ENCODE measurements at regions not wholly inside any gene's neighbourhood (a gene's known extent, or its start where the extent isn't known, plus 50 kb on each side); places are given as distances from the start of the nearest gene placed in this dataset.
"Not testable (repeated sequence)": the region's sequence is repeated elsewhere in the genome, so short reads cannot be mapped to it uniquely, and the experiment has no call there.

DNA sequence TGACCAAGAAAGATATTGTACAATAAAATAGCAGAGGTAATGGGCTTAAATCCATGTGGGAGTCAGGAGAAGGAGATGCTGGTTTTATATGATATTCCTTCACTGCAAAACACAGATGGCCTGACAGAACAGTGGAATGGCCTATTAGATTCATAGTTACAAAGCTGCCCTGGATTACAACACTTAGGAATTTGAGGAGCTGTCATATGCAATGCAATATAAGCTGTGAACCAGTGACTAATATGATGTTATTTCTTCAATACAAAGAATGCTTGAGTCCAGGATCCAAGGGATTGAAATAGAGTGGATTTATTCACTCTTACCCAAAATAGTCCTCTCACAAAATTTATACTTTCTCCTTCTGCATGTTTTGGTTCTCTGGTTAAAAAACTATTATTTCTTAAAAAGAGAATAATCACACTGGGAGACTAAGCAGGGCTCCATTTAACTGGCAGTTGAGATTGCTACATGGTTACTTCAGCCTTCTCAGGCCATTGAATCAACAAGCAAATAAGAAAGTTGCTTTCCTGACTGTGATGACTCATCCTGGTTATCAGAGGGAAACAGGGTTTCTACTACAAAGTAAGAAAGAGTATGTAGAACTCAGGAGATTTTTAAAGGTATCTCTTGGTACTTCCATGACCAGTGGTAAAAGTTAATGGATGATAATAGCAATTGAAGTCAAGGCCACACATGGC is 79.8 kb upstream of the ZPLD1 start:
- no peak for DNase-seq

DNA sequence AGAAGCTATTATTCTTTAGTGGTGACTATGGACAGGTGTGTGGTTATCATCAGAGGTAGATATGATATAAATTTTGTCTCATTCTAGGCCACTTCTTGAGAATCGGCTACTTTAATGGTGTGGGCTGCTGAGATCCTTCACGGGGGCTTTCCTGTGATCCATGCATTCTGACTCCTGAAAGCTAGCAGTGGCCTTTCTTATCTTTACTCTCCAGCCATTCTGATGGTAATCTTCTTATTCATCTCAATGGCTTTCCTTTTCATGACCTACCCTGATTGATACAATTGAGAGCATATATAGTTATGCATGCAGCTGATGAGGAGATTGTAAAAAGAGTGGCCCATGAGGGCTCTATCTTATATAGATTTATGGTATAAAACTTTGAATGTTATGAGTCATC is 78.3 kb upstream of the ZPLD1 start:
- DNase-seq = no peak

DNA sequence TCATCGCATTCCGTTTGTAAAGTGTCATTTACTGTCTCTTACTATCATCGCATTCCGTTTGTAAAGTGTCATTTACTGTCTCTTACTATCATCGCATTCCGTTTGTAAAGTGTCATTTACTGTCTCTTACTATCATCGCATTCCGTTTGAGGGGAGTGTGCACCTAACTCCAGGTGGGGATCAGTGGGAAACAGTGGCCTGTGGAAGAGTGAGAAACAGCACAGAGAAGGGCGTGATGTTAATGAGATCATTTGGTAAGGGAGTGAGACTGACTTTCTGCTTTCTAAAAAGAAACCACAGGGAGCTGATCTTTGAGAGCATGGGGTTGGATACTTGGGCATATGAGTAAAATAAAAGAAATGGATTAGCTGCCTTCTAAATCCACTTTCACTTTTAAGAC is 77.5 kb upstream of the ZPLD1 start:
- DNase-seq = not testable (repeated sequence)

DNA sequence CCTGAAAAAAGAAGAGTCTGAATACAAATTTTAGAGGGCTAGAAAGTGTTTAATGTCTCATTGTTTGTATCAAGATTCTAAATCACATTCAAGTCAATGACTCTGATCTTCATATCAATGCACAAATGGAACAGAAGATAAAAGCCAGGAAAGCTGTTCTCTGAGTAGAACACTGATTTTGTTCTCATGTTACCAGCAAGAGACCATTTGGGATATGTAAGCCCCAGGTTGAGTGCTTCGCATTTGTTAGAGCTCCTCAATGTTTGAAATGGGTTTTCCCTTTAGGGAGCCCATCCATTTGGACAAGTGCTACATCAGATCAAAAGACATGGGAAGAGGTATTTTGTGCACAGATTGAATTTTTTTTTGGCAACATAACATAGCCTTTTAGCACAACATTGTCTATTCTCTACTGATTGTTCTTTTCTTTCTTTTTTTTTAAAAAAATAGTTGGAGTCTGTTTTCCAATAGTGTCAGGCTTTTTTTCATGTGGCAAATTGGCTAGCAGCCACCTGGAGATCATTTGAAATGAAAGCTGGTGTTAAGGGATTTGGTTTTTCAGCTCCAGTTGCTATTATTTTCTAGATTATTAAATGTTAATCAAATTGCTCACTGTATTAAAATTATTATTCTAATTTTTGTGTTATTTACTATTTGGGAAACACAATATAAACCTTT is 74.5 kb upstream of the ZPLD1 start:
- DNase-seq = no peak

DNA sequence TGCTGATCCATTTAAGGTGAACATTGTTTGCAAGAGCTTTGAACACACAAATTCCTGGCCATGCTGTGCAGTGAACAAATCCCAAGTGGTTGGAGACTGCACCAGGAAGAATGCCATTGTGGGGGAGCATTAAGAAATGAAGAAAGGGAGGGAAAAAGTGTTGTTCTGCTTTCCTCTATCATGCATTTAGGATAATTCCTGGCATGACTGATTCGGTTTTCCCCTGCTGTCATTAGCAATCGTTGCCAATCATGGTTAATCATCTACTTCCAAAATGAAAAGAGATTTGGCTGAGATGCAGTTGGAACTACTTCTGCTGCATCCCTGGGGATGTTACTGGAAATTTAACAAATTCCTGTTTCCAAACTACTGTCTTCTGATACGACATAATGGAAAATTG is 73.7 kb upstream of the ZPLD1 start:
- no peak for DNase-seq

DNA sequence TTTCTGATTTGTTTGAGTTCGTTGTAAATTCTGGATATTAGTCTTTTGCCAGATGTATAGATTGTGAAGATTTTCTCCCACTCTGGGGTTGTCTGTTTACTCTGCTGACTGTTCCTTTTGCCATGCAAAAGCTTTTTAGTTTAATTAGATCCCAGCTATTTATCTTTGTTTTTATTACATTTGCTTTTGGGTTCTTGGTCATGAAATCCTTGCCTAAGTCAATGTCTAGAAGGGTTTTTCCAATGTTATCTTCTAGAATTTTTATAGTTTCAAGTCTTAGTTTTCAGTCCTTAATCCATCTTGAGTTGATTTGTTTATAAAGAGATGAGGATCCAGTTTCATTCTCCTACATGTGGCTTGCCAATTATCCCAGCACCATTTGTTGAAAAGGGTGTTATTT is 68.7 kb upstream of the ZPLD1 start:
- DNase-seq = not testable (repeated sequence)

DNA sequence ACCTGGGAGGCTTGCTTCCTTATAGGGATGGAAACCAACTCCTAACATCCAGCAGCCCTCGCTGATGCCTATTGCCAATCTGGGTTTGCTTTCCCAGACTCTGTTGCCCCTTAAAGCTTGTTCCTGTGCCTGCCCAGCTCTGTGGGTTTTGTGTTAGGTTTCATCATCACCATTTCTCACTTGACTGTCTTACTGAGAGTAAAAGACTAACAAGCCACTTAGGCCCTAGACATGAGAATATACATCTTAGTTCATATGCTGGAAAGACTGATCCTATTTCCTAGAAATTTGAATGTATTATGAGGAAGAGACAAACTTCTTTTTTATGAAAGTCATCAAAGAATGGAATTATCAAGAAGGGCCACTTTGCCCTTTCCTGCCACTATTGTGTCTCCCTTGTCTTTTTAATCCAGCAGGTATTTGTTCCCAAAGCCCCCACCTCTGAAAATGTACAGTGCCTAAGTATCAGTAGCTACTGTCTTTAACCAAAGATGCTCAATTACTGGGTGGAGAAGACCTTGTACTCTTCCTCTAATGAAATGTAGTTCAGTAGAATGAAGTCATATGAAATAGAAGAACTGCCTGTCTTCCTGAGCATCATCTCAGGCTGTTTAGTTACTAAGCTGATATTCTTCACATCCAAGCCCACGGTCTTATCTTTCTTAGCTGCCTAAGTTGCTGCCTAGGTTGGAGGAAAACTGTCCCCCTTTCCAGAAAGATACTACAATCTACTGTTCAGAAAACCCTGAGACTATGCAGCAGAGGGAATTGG is 59.8 kb upstream of the ZPLD1 start:
- no peak for DNase-seq

DNA sequence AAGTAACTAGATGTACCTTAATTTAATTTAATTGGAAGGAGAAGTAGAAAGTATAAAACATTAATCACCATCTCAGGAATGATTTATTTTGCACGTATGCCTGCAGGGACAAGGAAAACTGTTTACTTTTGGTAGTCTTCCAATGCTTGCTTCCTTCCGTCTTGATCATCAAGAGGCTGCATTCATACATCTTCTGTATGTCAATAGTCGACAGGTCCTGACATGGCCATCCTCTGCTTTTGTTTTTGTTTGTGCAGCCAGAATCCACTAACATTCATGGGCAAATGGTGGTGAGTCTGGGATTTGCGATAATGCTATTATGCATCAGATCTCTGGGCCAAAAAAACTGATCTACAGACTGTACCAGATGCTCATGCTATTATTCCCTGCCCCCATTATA is 56.6 kb upstream of the ZPLD1 start:
- no peak for DNase-seq

DNA sequence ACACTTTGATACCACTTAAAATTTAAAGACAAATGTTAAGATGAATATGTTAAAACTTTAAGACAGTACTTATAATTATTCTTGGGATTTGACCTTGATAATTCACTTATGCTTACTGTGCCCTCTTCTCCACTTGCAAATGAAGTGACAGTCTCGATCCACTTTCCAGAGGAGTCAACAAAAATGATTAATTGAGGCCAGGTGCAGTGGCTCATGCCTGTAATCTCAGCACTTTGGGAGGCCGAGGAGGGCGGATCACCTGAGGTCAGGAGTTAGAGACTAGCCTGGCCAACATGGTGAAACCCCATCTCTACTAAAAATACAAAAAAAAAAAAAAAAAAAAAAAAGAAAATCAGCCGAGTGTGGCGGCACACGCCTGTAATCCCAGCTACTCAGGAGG is 52.6 kb upstream of the ZPLD1 start:
- not testable (repeated sequence) for DNase-seq
